ENCODE measurements at regions not wholly inside any gene's neighbourhood (a gene's known extent, or its start where the extent isn't known, plus 50 kb on each side); places are given as distances from the start of the nearest gene placed in this dataset.

DNA sequence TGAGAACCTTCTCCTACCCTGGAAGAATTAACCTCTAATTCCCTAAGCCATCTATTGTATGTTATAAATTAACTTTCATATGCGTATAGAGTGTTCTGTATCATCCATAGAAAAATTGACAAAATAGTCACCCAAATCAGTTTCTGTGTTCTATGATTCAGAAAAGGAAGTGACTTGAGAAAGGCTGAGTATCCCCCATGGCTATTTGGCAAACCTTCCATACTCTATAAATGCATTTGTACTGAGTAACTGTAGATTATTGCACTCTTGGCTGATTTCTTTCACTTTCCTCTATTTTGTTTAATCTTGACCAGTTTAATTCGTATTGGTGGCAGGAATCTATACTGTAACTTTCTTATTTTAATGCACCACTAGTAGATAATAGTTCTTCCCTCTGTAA, 182.2 kb downstream of the HTR7 start (continued):
- TF ChIP-seq, protein P1, sequence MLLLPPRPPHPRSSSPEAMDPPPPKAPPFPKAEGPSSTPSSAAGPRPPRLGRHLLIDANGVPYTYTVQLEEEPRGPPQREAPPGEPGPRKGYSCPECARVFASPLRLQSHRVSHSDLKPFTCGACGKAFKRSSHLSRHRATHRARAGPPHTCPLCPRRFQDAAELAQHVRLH (CRISPR knock-in tag; IDR thresholded peaks at IDR 0.05; ENCODE audit: borderline replicate concordance, low read depth) = no peak
- TF ChIP-seq ZBTB40 (IDR thresholded peaks at IDR 0.05) (no peak), ZBTB40 (CRISPR knock-in tag; IDR thresholded peaks at IDR 0.05) (no peak), ZNF33A (CRISPR knock-in tag; IDR thresholded peaks at IDR 0.05; ENCODE audit: borderline replicate concordance) (no peak), ZNF335 (CRISPR knock-in tag; IDR thresholded peaks at IDR 0.05) (no peak), FOXA1 (IDR thresholded peaks at IDR 0.05) (no peak), FOXA1 (CRISPR knock-in tag; IDR thresholded peaks at IDR 0.05) (no peak), MED8 (CRISPR knock-in tag; IDR thresholded peaks at IDR 0.05; ENCODE audit: insufficient replicate concordance) (no peak), ZNF749 (CRISPR knock-in tag; IDR thresholded peaks at IDR 0.05; ENCODE audit: borderline replicate concordance) (no peak)

Measured in HepG2 (cell line).